ENCODE measurements at regions not wholly inside any gene's neighbourhood (a gene's known extent, or its start where the extent isn't known, plus 50 kb on each side); places are given as distances from the start of the nearest gene placed in this dataset.

- Histone ChIP-seq H3K27me3 (ENCODE audit: control insufficient read depth in 1 of 2, insufficient read depth in 2 of 2, low read length in 2 of 2) (no peaks in the 10 kb centered on the region), H3K9ac (ENCODE audit: low read length in 2 of 2) (no peak overlapping the region), H3K4me1 (ENCODE audit: control insufficient read depth, insufficient read depth, low read length) (no peaks in the 10 kb centered on the region), H3K36me3 (ENCODE audit: control insufficient read depth in 2 of 2, insufficient read depth in 2 of 2, low read length in 2 of 2) (no peaks in the 10 kb centered on the region), H3K27ac (ENCODE audit: low read length) (no peak overlapping the region), H3K4me3 (ENCODE audit: low read length in 2 of 2) (no peak overlapping the region), H3K9me3 (ENCODE audit: control insufficient read depth in 2 of 2, low read length in 2 of 2) (no peaks in the 10 kb centered on the region)
Measured at GRCh38 chr20:7426890-7427496, 513.3 kb downstream of the HAO1 start.

GRCh38 chr20:7428946-7429345 is 511.3 kb downstream of the HAO1 start:
- Histone ChIP-seq H3K4me1 (ENCODE audit: control insufficient read depth, insufficient read depth, low read length) (no peaks in the 10 kb centered on the region), H3K27me3 (ENCODE audit: control insufficient read depth in 1 of 2, insufficient read depth in 2 of 2, low read length in 2 of 2) (no peaks in the 10 kb centered on the region), H3K4me3 (ENCODE audit: low read length in 2 of 2) (no peak overlapping the region), H3K36me3 (ENCODE audit: control insufficient read depth in 2 of 2, insufficient read depth in 2 of 2, low read length in 2 of 2) (no peaks in the 10 kb centered on the region), H3K9ac (ENCODE audit: low read length in 2 of 2) (no peak overlapping the region), H3K27ac (ENCODE audit: low read length) (no peak overlapping the region), H3K9me3 (ENCODE audit: control insufficient read depth in 2 of 2, low read length in 2 of 2) (no peaks in the 10 kb centered on the region)

- Histone ChIP-seq H3K9ac (ENCODE audit: low read length in 2 of 2) (no peak overlapping the region), H3K27me3 (ENCODE audit: control insufficient read depth in 1 of 2, insufficient read depth in 2 of 2, low read length in 2 of 2) (no peaks in the 10 kb centered on the region), H3K4me1 (ENCODE audit: control insufficient read depth, insufficient read depth, low read length) (no peaks in the 10 kb centered on the region), H3K4me3 (ENCODE audit: low read length in 2 of 2) (no peak overlapping the region), H3K36me3 (ENCODE audit: control insufficient read depth in 2 of 2, insufficient read depth in 2 of 2, low read length in 2 of 2) (no peaks in the 10 kb centered on the region), H3K9me3 (ENCODE audit: control insufficient read depth in 2 of 2, low read length in 2 of 2) (no peaks in the 10 kb centered on the region), H3K27ac (ENCODE audit: low read length) (no peak overlapping the region)
Measured at GRCh38 chr20:7432612-7433011, 507.6 kb downstream of the HAO1 start.

GRCh38 chr20:7437311-7437710 is 502.9 kb downstream of the HAO1 start:
- Histone ChIP-seq H3K27ac (ENCODE audit: low read length) (no peak overlapping the region), H3K27me3 (ENCODE audit: control insufficient read depth in 1 of 2, insufficient read depth in 2 of 2, low read length in 2 of 2) (no peaks in the 10 kb centered on the region), H3K4me3 (ENCODE audit: low read length in 2 of 2) (no peak overlapping the region), H3K9ac (ENCODE audit: low read length in 2 of 2) (no peak overlapping the region), H3K4me1 (ENCODE audit: control insufficient read depth, insufficient read depth, low read length) (no peaks in the 10 kb centered on the region), H3K9me3 (ENCODE audit: control insufficient read depth in 2 of 2, low read length in 2 of 2) (no peaks in the 10 kb centered on the region), H3K36me3 (ENCODE audit: control insufficient read depth in 2 of 2, insufficient read depth in 2 of 2, low read length in 2 of 2) (no peaks in the 10 kb centered on the region)

GRCh38 chr20:7449269-7449668 is 491.0 kb downstream of the HAO1 start:
- H3K4me3 ChIP-seq (ENCODE audit: low read length in 2 of 2) = no peak overlapping the region
- no peak overlapping the region for H3K27ac ChIP-seq (ENCODE audit: low read length)
- H3K36me3 ChIP-seq (ENCODE audit: control insufficient read depth in 2 of 2, insufficient read depth in 2 of 2, low read length in 2 of 2) = no peaks in the 10 kb centered on the region
- H3K9ac ChIP-seq (ENCODE audit: low read length in 2 of 2) = no peak overlapping the region
- H3K9me3 ChIP-seq (ENCODE audit: control insufficient read depth in 2 of 2, low read length in 2 of 2) = no peaks in the 10 kb centered on the region
- H3K27me3 ChIP-seq (ENCODE audit: control insufficient read depth in 1 of 2, insufficient read depth in 2 of 2, low read length in 2 of 2) = no peaks in the 10 kb centered on the region
- H3K4me1 ChIP-seq (ENCODE audit: control insufficient read depth, insufficient read depth, low read length) = no peaks in the 10 kb centered on the region

- H3K27ac ChIP-seq (ENCODE audit: low read length) = no peak overlapping the region
- no peaks in the 10 kb centered on the region for H3K9me3 ChIP-seq (ENCODE audit: control insufficient read depth in 2 of 2, low read length in 2 of 2)
- no peaks in the 10 kb centered on the region for H3K36me3 ChIP-seq (ENCODE audit: control insufficient read depth in 2 of 2, insufficient read depth in 2 of 2, low read length in 2 of 2)
- H3K27me3 ChIP-seq (ENCODE audit: control insufficient read depth in 1 of 2, insufficient read depth in 2 of 2, low read length in 2 of 2) = no peaks in the 10 kb centered on the region
- no peak overlapping the region for H3K4me3 ChIP-seq (ENCODE audit: low read length in 2 of 2)
- no peak overlapping the region for H3K9ac ChIP-seq (ENCODE audit: low read length in 2 of 2)
- no peaks in the 10 kb centered on the region for H3K4me1 ChIP-seq (ENCODE audit: control insufficient read depth, insufficient read depth, low read length)
Measured at GRCh38 chr20:7452890-7453289, 487.4 kb downstream of the HAO1 start.

- Histone ChIP-seq H3K9ac (ENCODE audit: low read length in 2 of 2) (no peak overlapping the region), H3K4me3 (ENCODE audit: low read length in 2 of 2) (no peak overlapping the region), H3K4me1 (ENCODE audit: control insufficient read depth, insufficient read depth, low read length) (no peaks in the 10 kb centered on the region), H3K27ac (ENCODE audit: low read length) (no peak overlapping the region), H3K27me3 (ENCODE audit: control insufficient read depth in 1 of 2, insufficient read depth in 2 of 2, low read length in 2 of 2) (no peaks in the 10 kb centered on the region), H3K36me3 (ENCODE audit: control insufficient read depth in 2 of 2, insufficient read depth in 2 of 2, low read length in 2 of 2) (no peaks in the 10 kb centered on the region), H3K9me3 (ENCODE audit: control insufficient read depth in 2 of 2, low read length in 2 of 2) (no peaks in the 10 kb centered on the region)
Measured at GRCh38 chr20:7454047-7454446, 486.2 kb downstream of the HAO1 start.

GRCh38 chr20:7458459-7458858 is 481.8 kb downstream of the HAO1 start:
- H3K4me1 ChIP-seq (ENCODE audit: control insufficient read depth, insufficient read depth, low read length) = no peaks in the 10 kb centered on the region
- H3K27me3 ChIP-seq (ENCODE audit: control insufficient read depth in 1 of 2, insufficient read depth in 2 of 2, low read length in 2 of 2) = no peaks in the 10 kb centered on the region
- H3K9me3 ChIP-seq (ENCODE audit: control insufficient read depth in 2 of 2, low read length in 2 of 2) = no peaks in the 10 kb centered on the region
- no peaks in the 10 kb centered on the region for H3K36me3 ChIP-seq (ENCODE audit: control insufficient read depth in 2 of 2, insufficient read depth in 2 of 2, low read length in 2 of 2)
- no peak overlapping the region for H3K27ac ChIP-seq (ENCODE audit: low read length)
- no peak overlapping the region for H3K9ac ChIP-seq (ENCODE audit: low read length in 2 of 2)
- no peak overlapping the region for H3K4me3 ChIP-seq (ENCODE audit: low read length in 2 of 2)

GRCh38 chr20:7459083-7459482 is 481.2 kb downstream of the HAO1 start:
- H3K27ac ChIP-seq (ENCODE audit: low read length) = no peak overlapping the region
- H3K36me3 ChIP-seq (ENCODE audit: control insufficient read depth in 2 of 2, insufficient read depth in 2 of 2, low read length in 2 of 2) = no peaks in the 10 kb centered on the region
- H3K27me3 ChIP-seq (ENCODE audit: control insufficient read depth in 1 of 2, insufficient read depth in 2 of 2, low read length in 2 of 2) = no peaks in the 10 kb centered on the region
- no peak overlapping the region for H3K4me3 ChIP-seq (ENCODE audit: low read length in 2 of 2)
- H3K9ac ChIP-seq (ENCODE audit: low read length in 2 of 2) = no peak overlapping the region
- no peaks in the 10 kb centered on the region for H3K9me3 ChIP-seq (ENCODE audit: control insufficient read depth in 2 of 2, low read length in 2 of 2)
- no peaks in the 10 kb centered on the region for H3K4me1 ChIP-seq (ENCODE audit: control insufficient read depth, insufficient read depth, low read length)

GRCh38 chr20:7463290-7463689 is 477.0 kb downstream of the HAO1 start:
- Histone ChIP-seq H3K4me1 (ENCODE audit: control insufficient read depth, insufficient read depth, low read length) (no peaks in the 10 kb centered on the region), H3K4me3 (ENCODE audit: low read length in 2 of 2) (no peak overlapping the region), H3K9ac (ENCODE audit: low read length in 2 of 2) (no peak overlapping the region), H3K36me3 (ENCODE audit: control insufficient read depth in 2 of 2, insufficient read depth in 2 of 2, low read length in 2 of 2) (no peaks in the 10 kb centered on the region), H3K9me3 (ENCODE audit: control insufficient read depth in 2 of 2, low read length in 2 of 2) (no peaks in the 10 kb centered on the region), H3K27me3 (ENCODE audit: control insufficient read depth in 1 of 2, insufficient read depth in 2 of 2, low read length in 2 of 2) (no peaks in the 10 kb centered on the region), H3K27ac (ENCODE audit: low read length) (no peak overlapping the region)

GRCh38 chr20:7470912-7471311 is 469.3 kb downstream of the HAO1 start:
- no peaks in the 10 kb centered on the region for H3K9me3 ChIP-seq (ENCODE audit: control insufficient read depth in 2 of 2, low read length in 2 of 2)
- no peak overlapping the region for H3K4me3 ChIP-seq (ENCODE audit: low read length in 2 of 2)
- no peak overlapping the region for H3K27ac ChIP-seq (ENCODE audit: low read length)
- no peaks in the 10 kb centered on the region for H3K4me1 ChIP-seq (ENCODE audit: control insufficient read depth, insufficient read depth, low read length)
- no peaks in the 10 kb centered on the region for H3K27me3 ChIP-seq (ENCODE audit: control insufficient read depth in 1 of 2, insufficient read depth in 2 of 2, low read length in 2 of 2)
- H3K9ac ChIP-seq (ENCODE audit: low read length in 2 of 2) = no peak overlapping the region
- no peaks in the 10 kb centered on the region for H3K36me3 ChIP-seq (ENCODE audit: control insufficient read depth in 2 of 2, insufficient read depth in 2 of 2, low read length in 2 of 2)
